GM18520 (cell line): ENCODE measurements at regions not wholly inside any gene's neighbourhood (a gene's known extent, or its start where the extent isn't known, plus 50 kb on each side); places are given as distances from the start of the nearest gene placed in this dataset.

Experiments
- ATAC-seq: cut with Tn5 transposase; IDR thresholded peaks from one replicate; pipeline ENCODE4 v1.9.1; 2021; ENCODE audit not compliant: unreplicated experiment

- ATAC-seq: no peak
These were observed 516.3 kb upstream of the ID2 start for GRCh38 chr2:8165550-8165949.

- ATAC-seq: no peak
These were observed 513.7 kb upstream of the ID2 start for GRCh38 chr2:8168022-8168717.

- no peak for ATAC-seq
These were observed 512.9 kb upstream of the ID2 start for GRCh38 chr2:8168876-8169424.

GRCh38 chr2:8169443-8169842 is 512.4 kb upstream of the ID2 start:
- ATAC-seq: no peak

GRCh38 chr2:8170552-8171327 is 511.1 kb upstream of the ID2 start:
- ATAC-seq: no peak

- no peak for ATAC-seq
These were observed 510.2 kb upstream of the ID2 start for GRCh38 chr2:8171608-8172007.

GRCh38 chr2:8172661-8173060 is 509.2 kb upstream of the ID2 start:
- ATAC-seq: no peak

GRCh38 chr2:8174641-8175257 is 507.1 kb upstream of the ID2 start:
- no peak for ATAC-seq

GRCh38 chr2:8176887-8177286 is 505.0 kb upstream of the ID2 start:
- no peak for ATAC-seq

GRCh38 chr2:8177566-8177965 is 504.3 kb upstream of the ID2 start:
- no peak for ATAC-seq

- no peak for ATAC-seq
These were observed 502.9 kb upstream of the ID2 start for GRCh38 chr2:8178911-8179310.

- ATAC-seq: no peak
These were observed 492.5 kb upstream of the ID2 start for GRCh38 chr2:8189316-8189715.

- ATAC-seq: no peak
These were observed 491.6 kb upstream of the ID2 start for GRCh38 chr2:8190279-8190678.

GRCh38 chr2:8191427-8191826 is 490.4 kb upstream of the ID2 start:
- ATAC-seq: no peak

- no peak for ATAC-seq
These were observed 488.7 kb upstream of the ID2 start for GRCh38 chr2:8193146-8193545.

GRCh38 chr2:8193686-8194615 is 487.9 kb upstream of the ID2 start:
- ATAC-seq: no peak

- ATAC-seq: no peak
These were observed 486.1 kb upstream of the ID2 start for GRCh38 chr2:8195784-8196183.

GRCh38 chr2:8196316-8196715 is 485.5 kb upstream of the ID2 start:
- ATAC-seq: no peak

GRCh38 chr2:8197101-8197500 is 484.8 kb upstream of the ID2 start:
- no peak for ATAC-seq

- no peak for ATAC-seq
These were observed 484.0 kb upstream of the ID2 start for GRCh38 chr2:8197825-8198224.
